HEK293 (cell line): ENCODE measurements at regions not wholly inside any gene's neighbourhood (a gene's known extent, or its start where the extent isn't known, plus 50 kb on each side); places are given as distances from the start of the nearest gene placed in this dataset.

Source experiments
- CTCF ChIA-PET: fragments of 350-600 bp; formaldehyde crosslinking; extraction: SDS; loops from one replicate; lab custom pipeline; 2021; ENCODE audit warnings: antibody characterized with exemption; lab: Yijun Ruan, JAX
- POLR2A ChIA-PET: fragments of 300-600 bp; formaldehyde crosslinking; extraction: SDS; loops from one replicate; lab custom pipeline; 2020; ENCODE audit warnings: antibody characterized with exemption, inconsistent platforms; lab: Yijun Ruan, JAX
- H3K27ac ChIP-seq: fragments of 200-500 bp; sonication (Bioruptor generic); 2 replicates; pipeline ENCODE4 v1.5.1; 2014; ENCODE audit warnings: low read depth, low read length, control low read depth, inconsistent platforms; ENCODE audit errors: extremely low read depth
- H3K36me3 ChIP-seq, 2 experiments: fragments of 200-500 bp in 1 of 2; sonication (Bioruptor generic) in 1 of 2; 1 replicate in 1 of 2; 2 replicates in 1 of 2; pipeline ENCODE4 v1.5.1; 2014 to 2017; ENCODE audit warnings: inconsistent platforms in 2 of 2, low read length in 2 of 2; ENCODE audit not compliant: control insufficient read depth in 2 of 2, insufficient read depth in 1 of 2
- H3K4me1 ChIP-seq: fragments of 200-500 bp; sonication (Bioruptor generic); 2 replicates; pipeline ENCODE4 v1.5.1; 2014; ENCODE audit warnings: mild to moderate bottlenecking, low read length, inconsistent platforms; ENCODE audit not compliant: control insufficient read depth, insufficient read depth
- H3K4me3 ChIP-seq: 2 replicates; pipeline ENCODE4 v1.5.1; 2011; ENCODE audit warnings: low read depth, mild to moderate bottlenecking, control low read depth, low read length, moderate library complexity
- H3K9me3 ChIP-seq: fragments of 200-500 bp; sonication (Bioruptor generic); 2 replicates; pipeline ENCODE4 v1.5.1; 2014; ENCODE audit warnings: low read depth, low read length, inconsistent platforms; ENCODE audit not compliant: control insufficient read depth, insufficient read depth
- ATF2 ChIP-seq: fragments of 450-650 bp; formaldehyde crosslinking; IDR thresholded peaks from 2 replicates; pipeline ENCODE4 v1.5.1; 2016; ENCODE audit warnings: missing biosample characterization, missing genetic modification characterization, low read depth
- BCL6B ChIP-seq: fragments of 450-650 bp; formaldehyde crosslinking; IDR thresholded peaks from 2 replicates; pipeline ENCODE4 v1.5.1; 2017; ENCODE audit warnings: missing biosample characterization, missing genetic modification characterization
- HOXC10 ChIP-seq: sonication (generic); formaldehyde crosslinking; IDR thresholded peaks from 2 replicates; pipeline ENCODE4 v1.8.1; 2023; ENCODE audit warnings: mild to moderate bottlenecking, missing genetic modification reagents
- PRDM4 ChIP-seq: fragments of 450-650 bp; formaldehyde crosslinking; IDR thresholded peaks from 2 replicates; pipeline ENCODE4 v1.5.1; 2017; ENCODE audit warnings: missing biosample characterization, missing genetic modification characterization
- SETDB1 ChIP-seq: IDR thresholded peaks from one replicate; pipeline ENCODE4 v1.6.1; 2017; ENCODE audit warnings: mild to moderate bottlenecking, low read length, moderate library complexity, mixed read lengths; ENCODE audit not compliant: insufficient read length
- TRIM28 ChIP-seq: IDR thresholded peaks from 2 replicates; pipeline ENCODE4 v1.6.1; 2011; ENCODE audit warnings: low read length, control low read depth, borderline replicate concordance
- ZBTB10 ChIP-seq: fragments of 450-650 bp; formaldehyde crosslinking; IDR thresholded peaks from 2 replicates; pipeline ENCODE4 v1.5.1; 2016; ENCODE audit warnings: missing biosample characterization, missing genetic modification characterization
- ZBTB26 ChIP-seq: fragments of 450-650 bp; formaldehyde crosslinking; optimal IDR thresholded peaks from 2 replicates; pipeline ENCODE3; 2016; ENCODE audit warnings: missing biosample characterization, mild to moderate bottlenecking, missing genetic modification characterization
- ZFP37 ChIP-seq: fragments of 450-650 bp; formaldehyde crosslinking; IDR thresholded peaks from 2 replicates; pipeline ENCODE4 v1.5.1; 2016; ENCODE audit warnings: missing biosample characterization, missing genetic modification characterization
- ZFP69B ChIP-seq: fragments of 450-650 bp; formaldehyde crosslinking; IDR thresholded peaks from 2 replicates; pipeline ENCODE4 v1.5.1; 2016; ENCODE audit warnings: missing biosample characterization, missing genetic modification characterization
- ZNF10 ChIP-seq: fragments of 450-650 bp; formaldehyde crosslinking; IDR thresholded peaks from 2 replicates; pipeline ENCODE4 v1.5.1; 2017; ENCODE audit warnings: missing biosample characterization, missing genetic modification characterization
- ZNF121 ChIP-seq: fragments of 450-650 bp; formaldehyde crosslinking; IDR thresholded peaks from 2 replicates; pipeline ENCODE4 v1.5.1; 2016; ENCODE audit warnings: missing biosample characterization, missing genetic modification characterization
- ZNF138 ChIP-seq: fragments of 450-650 bp; formaldehyde crosslinking; IDR thresholded peaks from 2 replicates; pipeline ENCODE4 v1.5.1; 2016; ENCODE audit warnings: missing biosample characterization, missing genetic modification characterization, borderline replicate concordance
- ZNF239 ChIP-seq: fragments of 450-650 bp; formaldehyde crosslinking; IDR thresholded peaks from 2 replicates; pipeline ENCODE4 v1.5.1; 2016; ENCODE audit warnings: missing biosample characterization, missing genetic modification characterization
- ZNF645 ChIP-seq: fragments of 450-650 bp; formaldehyde crosslinking; IDR thresholded peaks from 2 replicates; pipeline ENCODE4; 2016; ENCODE audit warnings: missing biosample characterization, missing genetic modification characterization
- ZNF830 ChIP-seq: fragments of 450-650 bp; IDR thresholded peaks from 2 replicates; pipeline ENCODE4 v1.5.0; 2018; ENCODE audit warnings: missing biosample characterization, missing genetic modification characterization, low read depth, mild to moderate bottlenecking, moderate library complexity
- ZNF837 ChIP-seq: fragments of 450-650 bp; formaldehyde crosslinking; IDR thresholded peaks from 2 replicates; pipeline ENCODE4 v1.5.1; 2016; ENCODE audit warnings: missing biosample characterization, missing genetic modification characterization
- ZSCAN4 ChIP-seq: fragments of 450-650 bp; formaldehyde crosslinking; IDR thresholded peaks from 2 replicates; pipeline ENCODE4 v1.5.1; 2017; ENCODE audit warnings: missing biosample characterization, missing genetic modification characterization

- no peak for TF ChIP-seq HOXC10
- 0 out of 2 replicates have a peak, but pooled peaks have one; percentile 37 for TF ChIP-seq ZNF830 (tag by site-specific recombination)
- TF ChIP-seq SETDB1 = peak; percentile 45
- ChIA-PET CTCF (interaction anchor here (1.0 kb wide), 1 partner anchor 9 kb away, joined by 5 read pairs; no protein-coding TSS in a partner anchor), POLR2A (no interaction called here)
- Histone ChIP-seq H3K4me3 (no peak overlapping the region), H3K27ac (no peak overlapping the region), H3K4me1 (no peaks in the 10 kb centered on the region), H3K36me3 (no peaks in the 10 kb centered on the region), H3K9me3 (no peaks in the 10 kb centered on the region)
Observed at GRCh38 chr4:19791422-19792123, 460.1 kb upstream of the SLIT2 start.

- Histone ChIP-seq H3K27ac (no peak overlapping the region), H3K4me3 (no peak overlapping the region), H3K9me3 (no peaks in the 10 kb centered on the region), H3K4me1 (no peaks in the 10 kb centered on the region), H3K36me3 (no peaks in the 10 kb centered on the region)
- ChIA-PET CTCF (interaction anchor here (0.9 kb wide), 1 partner anchor 12 kb away, joined by 4 read pairs; no protein-coding TSS in a partner anchor), POLR2A (no interaction called here)
- peak; percentile 97 for TF ChIP-seq ZFP37 (tag by site-specific recombination)
- TF ChIP-seq ZNF239 (tag by site-specific recombination) = no peak
Observed at GRCh38 chr4:19786616-19787015, 465.1 kb upstream of the SLIT2 start.

GRCh38 chr4:19783667-19784223, 468.0 kb upstream of the SLIT2 start:
- ChIA-PET POLR2A (no interaction called here), CTCF (no interaction called here)
- H3K36me3 ChIP-seq = no peaks in the 10 kb centered on the region
- no peak overlapping the region for H3K4me3 ChIP-seq
- H3K27ac ChIP-seq = no peak overlapping the region
- no peaks in the 10 kb centered on the region for H3K9me3 ChIP-seq
- H3K4me1 ChIP-seq = no peaks in the 10 kb centered on the region
- no peak for TF ChIP-seq ZNF10 (tag by site-specific recombination)
- no peak for TF ChIP-seq ZNF645 (tag by site-specific recombination)
- TF ChIP-seq ZBTB10 (tag by site-specific recombination) = no peak
- no peak for TF ChIP-seq ZBTB26
- TF ChIP-seq ZFP69B = no peak
- no peak for TF ChIP-seq ZSCAN4 (tag by site-specific recombination)
- TF ChIP-seq ZNF138 (tag by site-specific recombination) = no peak
- TF ChIP-seq TRIM28 = peak; percentile 96; the same call in 1 of the 2 replicates
- TF ChIP-seq ZNF121 = no peak
- no peak for TF ChIP-seq PRDM4 (tag by site-specific recombination)
- no peak for TF ChIP-seq ATF2 (tag by site-specific recombination)
- TF ChIP-seq ZNF837 (tag by site-specific recombination) = no peak
- TF ChIP-seq BCL6B (tag by site-specific recombination) = no peak
